Panc1 (cell line): ENCODE measurements at regions not wholly inside any gene's neighbourhood (a gene's known extent, or its start where the extent isn't known, plus 50 kb on each side); places are given as distances from the start of the nearest gene placed in this dataset.

Source experiments
- ATAC-seq: fragments of 200-7000 bp; cut with Tn5 transposase; 2 replicates; pipeline ENCODE4 v1.9.1; 2020; ENCODE audit warnings: mild to moderate bottlenecking, moderate library complexity
- BruUV-seq: library from RNA; stranded (reverse); fragments of 400-500 nt; replicated peaks from 2 replicates; lab custom pipeline; 2021; lab: Mats Ljungman, UMichigan
- CTCF ChIA-PET: fragments of 300-600 bp; sonication (Branson Sonifier 250); formaldehyde crosslinking; loops from one replicate; lab custom pipeline; 2022; ENCODE audit warnings: antibody characterized with exemption; lab: Charles Lee
- POLR2A ChIA-PET: fragments of 300-600 bp; sonication (Branson Sonifier 250); formaldehyde crosslinking; loops from one replicate; lab custom pipeline; 2022; ENCODE audit warnings: antibody characterized with exemption; lab: Charles Lee
- DNase-seq: peaks from one replicate; pipeline ENCODE4 v3.0.0-alpha.2; 2010; ENCODE audit warnings: low read depth, low spot score
- H3K27ac ChIP-seq: 2 replicates; pipeline ENCODE4 v1.5.1; 2011; ENCODE audit warnings: mild to moderate bottlenecking, low read length, inconsistent platforms
- H3K27me3 ChIP-seq: fragments of 200-500 bp; sonication (Bioruptor generic); 2 replicates; pipeline ENCODE4 v1.6.0; 2014; ENCODE audit warnings: low read length, inconsistent platforms; ENCODE audit not compliant: control insufficient read depth, insufficient read depth
- H3K36me3 ChIP-seq: fragments of 200-500 bp; sonication (Bioruptor generic); 2 replicates; pipeline ENCODE4 v1.5.1; 2014; ENCODE audit warnings: inconsistent platforms, mild to moderate bottlenecking, low read length, moderate library complexity; ENCODE audit not compliant: control insufficient read depth, insufficient read depth
- H3K4me1 ChIP-seq: 2 replicates; pipeline ENCODE4 v1.5.1; 2011; ENCODE audit warnings: inconsistent platforms, mild to moderate bottlenecking, low read length, moderate library complexity; ENCODE audit not compliant: control insufficient read depth, insufficient read depth
- H3K4me3 ChIP-seq, 2 experiments: 2 replicates each; pipeline ENCODE4 v1.5.1; 2011 to 2012; ENCODE audit warnings: low read depth in 2 of 2, low read length in 2 of 2, mild to moderate bottlenecking in 2 of 2, inconsistent platforms in 1 of 2, moderate library complexity in 1 of 2
- H3K9me3 ChIP-seq: fragments of 200-500 bp; sonication (Bioruptor generic); 2 replicates; pipeline ENCODE4 v1.5.1; 2014; ENCODE audit warnings: low read depth, mild to moderate bottlenecking, inconsistent platforms, low read length, moderate library complexity; ENCODE audit not compliant: control insufficient read depth, insufficient read depth
- CTCF ChIP-seq: fragments of 450-650 bp; IDR thresholded peaks from 2 replicates; pipeline ENCODE4 v1.5.1; 2017; ENCODE audit warnings: mild to moderate bottlenecking
- POLR2AphosphoS5 ChIP-seq: IDR thresholded peaks from 2 replicates; pipeline ENCODE4 v1.6.1; 2012; ENCODE audit warnings: mild to moderate bottlenecking, low read depth, low read length, moderate library complexity
- REST ChIP-seq, 2 experiments: IDR thresholded peaks; 2 replicates each; pipeline ENCODE4 v1.6.1; 2011 to 2012; ENCODE audit warnings: low read depth in 2 of 2, control low read depth in 1 of 2, low read length in 1 of 2, mild to moderate bottlenecking in 1 of 2, moderate library complexity in 1 of 2; ENCODE audit not compliant: insufficient read depth in 1 of 2
- SIN3A ChIP-seq: IDR thresholded peaks from 2 replicates; pipeline ENCODE4 v1.6.1; 2012; ENCODE audit warnings: low read depth, mild to moderate bottlenecking, low read length, moderate library complexity, borderline replicate concordance; ENCODE audit not compliant: insufficient read depth
- TCF7L2 ChIP-seq: IDR thresholded peaks from 2 replicates; pipeline ENCODE4 v1.6.1; 2011; ENCODE audit warnings: mild to moderate bottlenecking, low read depth, low read length, inconsistent platforms
- in situ Hi-C: cut with HindIII; loops from 2 replicates; pipeline ENCODE4 v1.10.0; 2016; ENCODE audit warnings: low sequenced_read_pairs, low pct_unique_long_range_greater_than_20kb
- intact Hi-C: fragments of 100-400 bp; cut with micrococcal nuclease; formaldehyde crosslinking; loops from one replicate; pipeline ENCODE4 v1.10.0; 2022; ENCODE audit not compliant: unreplicated experiment

- in situ Hi-C loops: no loop called here
- BruUV-seq: no TSS peak
Observed at GRCh38 chr6:6781172-6781872, 192.8 kb downstream of the LY86 start.

GRCh38 chr6:6781873-6782227 lies 193.3 kb downstream of the LY86 start:
- POLR2A ChIA-PET: no interaction called here
- H3K4me3 ChIP-seq: no peak overlapping the region
- TF ChIP-seq TCF7L2 (no peak), POLR2AphosphoS5 (no peak), SIN3A (no peak), REST (IDR thresholded peaks at IDR 0.05; ENCODE audit: insufficient read depth in 1 of 2, low read depth in 2 of 2, low read length in 1 of 2) (no peak), CTCF (no peak)
- H3K4me1 ChIP-seq: peaks cover 9% of the 10 kb centered on the region; the same call in 1 of the 2 replicates
- H3K27me3 ChIP-seq: no peaks in the 10 kb centered on the region; the same call in 1 of the 2 replicates
- no peak for DNase-seq
- H3K9me3 ChIP-seq: no peaks in the 10 kb centered on the region
- no TSS peak for BruUV-seq
- ATAC-seq: no peak
- intact Hi-C loops: no loop called here
- no peak overlapping the region for H3K27ac ChIP-seq
- no peaks in the 10 kb centered on the region for H3K36me3 ChIP-seq
- in situ Hi-C loops: no loop called here
- CTCF ChIA-PET: no interaction called here

More at GRCh38 chr6:6781172-6781872, 192.8 kb downstream of the LY86 start:
- no peaks in the 10 kb centered on the region; the same call in 1 of the 2 replicates for H3K27me3 ChIP-seq
- no peak overlapping the region for H3K27ac ChIP-seq
- H3K4me1 ChIP-seq: peaks cover 9% of the 10 kb centered on the region; the same call in 1 of the 2 replicates
- TF ChIP-seq CTCF (no peak), SIN3A (no peak), REST (IDR thresholded peaks at IDR 0.05; ENCODE audit: insufficient read depth in 1 of 2, low read depth in 2 of 2, low read length in 1 of 2) (no peak), POLR2AphosphoS5 (no peak), TCF7L2 (no peak)
- H3K36me3 ChIP-seq: no peaks in the 10 kb centered on the region
- no peak for DNase-seq
- intact Hi-C loops: no loop called here
- ATAC-seq: peak; percentile 81
- H3K4me3 ChIP-seq: no peak overlapping the region
- POLR2A ChIA-PET: no interaction called here
- no peaks in the 10 kb centered on the region for H3K9me3 ChIP-seq
- CTCF ChIA-PET: no interaction called here
